ENCODE measurements at regions not wholly inside any gene's neighbourhood (a gene's known extent, or its start where the extent isn't known, plus 50 kb on each side); places are given as distances from the start of the nearest gene placed in this dataset.

DNA sequence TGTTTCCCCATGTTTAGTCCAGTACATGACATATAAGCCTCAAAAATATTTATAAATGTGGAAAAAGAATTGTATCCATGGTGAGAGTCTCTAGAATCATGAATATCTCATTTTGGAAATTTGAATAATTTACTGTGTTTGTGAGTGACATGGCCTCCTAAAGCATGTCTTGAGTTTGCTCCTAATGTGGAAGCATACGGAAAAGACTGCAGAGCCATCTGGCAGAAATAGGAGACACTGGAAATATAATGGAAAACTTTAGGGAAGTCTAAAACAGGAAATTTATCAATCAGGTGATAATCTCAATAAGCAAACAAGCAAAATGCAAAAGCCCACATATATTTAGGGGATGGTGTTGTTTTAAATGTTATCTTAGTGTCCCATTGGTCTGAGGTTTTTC, 465.0 kb downstream of the TDRD3 start:
- Histone ChIP-seq H3K9me3 (no peaks in the 10 kb centered on the region), H3K4me1 (no peaks in the 10 kb centered on the region), H3K27me3 (no peaks in the 10 kb centered on the region), H3K4me3 (no peak overlapping the region), H3K36me3 (ENCODE audit: low read depth, missing control alignments) (no peaks in the 10 kb centered on the region), H3K27ac (no peak overlapping the region)
- TF ChIP-seq, protein P1, sequence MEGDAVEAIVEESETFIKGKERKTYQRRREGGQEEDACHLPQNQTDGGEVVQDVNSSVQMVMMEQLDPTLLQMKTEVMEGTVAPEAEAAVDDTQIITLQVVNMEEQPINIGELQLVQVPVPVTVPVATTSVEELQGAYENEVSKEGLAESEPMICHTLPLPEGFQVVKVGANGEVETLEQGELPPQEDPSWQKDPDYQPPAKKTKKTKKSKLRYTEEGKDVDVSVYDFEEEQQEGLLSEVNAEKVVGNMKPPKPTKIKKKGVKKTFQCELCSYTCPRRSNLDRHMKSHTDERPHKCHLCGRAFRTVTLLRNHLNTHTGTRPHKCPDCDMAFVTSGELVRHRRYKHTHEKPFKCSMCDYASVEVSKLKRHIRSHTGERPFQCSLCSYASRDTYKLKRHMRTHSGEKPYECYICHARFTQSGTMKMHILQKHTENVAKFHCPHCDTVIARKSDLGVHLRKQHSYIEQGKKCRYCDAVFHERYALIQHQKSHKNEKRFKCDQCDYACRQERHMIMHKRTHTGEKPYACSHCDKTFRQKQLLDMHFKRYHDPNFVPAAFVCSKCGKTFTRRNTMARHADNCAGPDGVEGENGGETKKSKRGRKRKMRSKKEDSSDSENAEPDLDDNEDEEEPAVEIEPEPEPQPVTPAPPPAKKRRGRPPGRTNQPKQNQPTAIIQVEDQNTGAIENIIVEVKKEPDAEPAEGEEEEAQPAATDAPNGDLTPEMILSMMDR (IDR thresholded peaks at IDR 0.05) = no peak
- no peak for DNase-seq
- intact Hi-C loops (cut with DNase I; ENCODE audit: low total_unique reads) = no loop called here
- 73 to 92% methylated on average over 1 of the region's 1 CpG for WGBS, 2 donors

GRCh38 chr13:60857698-60858097, 460.7 kb downstream of the TDRD3 start:
- intact Hi-C loops (cut with DNase I; ENCODE audit: low total_unique reads) = no loop called here
- no peak overlapping the region for H3K27ac ChIP-seq
- H3K9me3 ChIP-seq = no peaks in the 10 kb centered on the region
- no peaks in the 10 kb centered on the region for H3K36me3 ChIP-seq (ENCODE audit: low read depth, missing control alignments)
- no peak for TF ChIP-seq POLR2A (IDR thresholded peaks at IDR 0.05)
- TF ChIP-seq, protein P1 (IDR thresholded peaks at IDR 0.05) = no peak
- WGBS, 2 donors = 88 to 89% methylated on average over 4 of the region's 4 CpGs
- DNase-seq = no peak
- H3K4me3 ChIP-seq = no peak overlapping the region
- H3K27me3 ChIP-seq = no peaks in the 10 kb centered on the region
- no peaks in the 10 kb centered on the region for H3K4me1 ChIP-seq

- no peak overlapping the region for H3K4me3 ChIP-seq
- H3K36me3 ChIP-seq (ENCODE audit: low read depth, missing control alignments) = no peaks in the 10 kb centered on the region
- H3K4me1 ChIP-seq = no peaks in the 10 kb centered on the region
- WGBS, 2 donors = 78 to 86% methylated on average over 4 of the region's 4 CpGs
- no peaks in the 10 kb centered on the region for H3K9me3 ChIP-seq
- H3K27me3 ChIP-seq = no peaks in the 10 kb centered on the region
- no peak overlapping the region for H3K27ac ChIP-seq
- TF ChIP-seq, protein P1 (IDR thresholded peaks at IDR 0.05) = no peak
- no peak for TF ChIP-seq POLR2A (IDR thresholded peaks at IDR 0.05)
- no peak for DNase-seq
- intact Hi-C loops (cut with DNase I; ENCODE audit: low total_unique reads) = no loop called here
Measured at GRCh38 chr13:60852886-60853285, 455.9 kb downstream of the TDRD3 start.

GRCh38 chr13:60851378-60851777, 454.4 kb downstream of the TDRD3 start:
- intact Hi-C loops (cut with DNase I; ENCODE audit: low total_unique reads) = no loop called here
- Histone ChIP-seq H3K36me3 (ENCODE audit: low read depth, missing control alignments) (no peaks in the 10 kb centered on the region), H3K9me3 (no peaks in the 10 kb centered on the region), H3K27ac (no peak overlapping the region), H3K4me1 (no peaks in the 10 kb centered on the region), H3K27me3 (no peaks in the 10 kb centered on the region), H3K4me3 (no peak overlapping the region)
- TF ChIP-seq, protein P1 (IDR thresholded peaks at IDR 0.05) = no peak
- no peak for TF ChIP-seq POLR2A (IDR thresholded peaks at IDR 0.05)
- DNase-seq = no peak

DNA sequence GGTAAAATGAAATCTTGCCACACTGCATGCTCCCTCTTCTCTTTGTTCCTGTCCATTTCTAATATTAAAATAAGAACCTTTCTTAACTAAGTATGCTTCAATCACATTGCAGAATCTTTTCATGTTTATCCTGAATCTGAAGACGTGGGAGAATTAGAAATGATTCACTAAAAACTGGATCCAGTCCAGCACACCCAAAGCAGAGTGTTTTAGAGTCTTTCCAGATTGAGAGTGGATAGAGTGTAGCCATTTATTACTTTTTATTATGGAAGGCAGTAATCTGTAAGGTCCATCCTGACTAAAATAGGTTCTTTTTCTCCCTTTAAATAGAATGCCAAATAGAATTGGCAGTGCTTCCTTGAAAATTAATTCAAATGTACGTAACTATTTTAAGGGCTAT, 453.5 kb downstream of the TDRD3 start:
- no peak overlapping the region for H3K4me3 ChIP-seq
- no peaks in the 10 kb centered on the region for H3K36me3 ChIP-seq (ENCODE audit: low read depth, missing control alignments)
- no peak for DNase-seq
- no peaks in the 10 kb centered on the region for H3K4me1 ChIP-seq
- TF ChIP-seq, protein P1 (IDR thresholded peaks at IDR 0.05) = no peak
- TF ChIP-seq POLR2A (IDR thresholded peaks at IDR 0.05) = no peak
- WGBS, 2 donors = 57 to 58% methylated on average over 2 of the region's 2 CpGs
- no peak overlapping the region for H3K27ac ChIP-seq
- H3K27me3 ChIP-seq = no peaks in the 10 kb centered on the region
- intact Hi-C loops (cut with DNase I; ENCODE audit: low total_unique reads) = no loop called here
- H3K9me3 ChIP-seq = no peaks in the 10 kb centered on the region
